ENCODE measurements at regions not wholly inside any gene's neighbourhood (a gene's known extent, or its start where the extent isn't known, plus 50 kb on each side); places are given as distances from the start of the nearest gene placed in this dataset.

DNA sequence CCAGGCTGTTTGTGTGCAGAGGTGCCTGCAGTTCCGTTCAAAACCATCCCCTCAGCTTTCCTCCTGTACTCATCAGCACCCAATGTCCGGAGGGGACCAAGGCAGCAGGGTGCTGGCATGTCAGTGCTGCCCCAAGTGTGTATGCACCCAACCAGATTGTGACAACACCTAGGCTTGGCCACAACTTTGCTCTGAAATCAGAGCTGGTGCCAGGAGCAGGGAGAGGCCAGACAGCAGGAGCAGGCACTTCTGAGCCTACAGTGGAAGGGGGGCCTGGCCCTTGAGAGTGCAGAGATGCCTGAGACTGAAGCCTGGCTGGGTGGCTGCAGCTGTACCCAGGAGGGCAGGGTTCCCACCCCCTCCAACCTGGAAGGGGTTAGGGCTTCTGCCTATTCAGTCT, 56.5 kb upstream of the RASGEF1B start:
- H3K4me1 Mint-ChIP-seq, result peaks cover 9% of the 10 kb centered on the region
- ATAC-seq (ENCODE audit: low read depth) (no peak), DNase-seq (no peak)
- intact Hi-C loops (cut with micrococcal nuclease), result no loop called here
- TF ChIP-seq, protein P1, sequence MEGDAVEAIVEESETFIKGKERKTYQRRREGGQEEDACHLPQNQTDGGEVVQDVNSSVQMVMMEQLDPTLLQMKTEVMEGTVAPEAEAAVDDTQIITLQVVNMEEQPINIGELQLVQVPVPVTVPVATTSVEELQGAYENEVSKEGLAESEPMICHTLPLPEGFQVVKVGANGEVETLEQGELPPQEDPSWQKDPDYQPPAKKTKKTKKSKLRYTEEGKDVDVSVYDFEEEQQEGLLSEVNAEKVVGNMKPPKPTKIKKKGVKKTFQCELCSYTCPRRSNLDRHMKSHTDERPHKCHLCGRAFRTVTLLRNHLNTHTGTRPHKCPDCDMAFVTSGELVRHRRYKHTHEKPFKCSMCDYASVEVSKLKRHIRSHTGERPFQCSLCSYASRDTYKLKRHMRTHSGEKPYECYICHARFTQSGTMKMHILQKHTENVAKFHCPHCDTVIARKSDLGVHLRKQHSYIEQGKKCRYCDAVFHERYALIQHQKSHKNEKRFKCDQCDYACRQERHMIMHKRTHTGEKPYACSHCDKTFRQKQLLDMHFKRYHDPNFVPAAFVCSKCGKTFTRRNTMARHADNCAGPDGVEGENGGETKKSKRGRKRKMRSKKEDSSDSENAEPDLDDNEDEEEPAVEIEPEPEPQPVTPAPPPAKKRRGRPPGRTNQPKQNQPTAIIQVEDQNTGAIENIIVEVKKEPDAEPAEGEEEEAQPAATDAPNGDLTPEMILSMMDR (IDR thresholded peaks at IDR 0.05), result no peak
- ChIA-PET CTCF (no interaction called here), POLR2A (no interaction called here)
- no peak overlapping the region for H3K27ac Mint-ChIP-seq
- no peaks in the 10 kb centered on the region for H3K27me3 Mint-ChIP-seq
- H3K36me3 Mint-ChIP-seq (ENCODE audit: low read depth), result peaks cover 4% of the 10 kb centered on the region
- no peak overlapping the region for H3K4me3 Mint-ChIP-seq
- H3K9me3 Mint-ChIP-seq, result peaks cover 14% of the 10 kb centered on the region

DNA sequence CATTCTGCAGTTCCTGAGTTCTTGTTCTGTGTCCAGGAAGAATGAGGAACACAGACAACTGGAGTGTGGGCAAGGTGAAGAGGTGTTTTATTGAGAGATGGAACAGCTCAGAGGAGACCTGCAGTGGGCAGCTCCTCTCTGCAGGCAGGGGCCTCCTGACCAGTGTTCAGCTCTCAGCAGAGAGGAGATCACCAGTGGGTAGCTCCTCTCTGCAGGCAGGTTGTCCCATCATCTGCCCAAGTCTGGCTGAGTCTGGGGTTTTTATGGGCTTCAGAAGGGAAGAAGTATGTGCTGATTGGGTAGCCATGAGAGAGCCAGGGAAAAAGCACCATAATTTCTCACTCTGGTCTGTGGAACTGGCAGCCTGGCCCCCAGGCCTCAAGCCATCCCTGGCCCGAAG, 56.0 kb upstream of the RASGEF1B start:
- POLR2A ChIA-PET, result interaction anchor here (1.4 kb wide), 1 partner anchor 17 kb away, joined by 4 read pairs; no protein-coding TSS in a partner anchor
- ATAC-seq (ENCODE audit: low read depth), result no peak
- CTCF ChIA-PET, result interaction anchor here (1.1 kb wide), 1 partner anchor 56 kb away, joined by 3 read pairs; the partner anchor contains the start of gene RASGEF1B

DNA sequence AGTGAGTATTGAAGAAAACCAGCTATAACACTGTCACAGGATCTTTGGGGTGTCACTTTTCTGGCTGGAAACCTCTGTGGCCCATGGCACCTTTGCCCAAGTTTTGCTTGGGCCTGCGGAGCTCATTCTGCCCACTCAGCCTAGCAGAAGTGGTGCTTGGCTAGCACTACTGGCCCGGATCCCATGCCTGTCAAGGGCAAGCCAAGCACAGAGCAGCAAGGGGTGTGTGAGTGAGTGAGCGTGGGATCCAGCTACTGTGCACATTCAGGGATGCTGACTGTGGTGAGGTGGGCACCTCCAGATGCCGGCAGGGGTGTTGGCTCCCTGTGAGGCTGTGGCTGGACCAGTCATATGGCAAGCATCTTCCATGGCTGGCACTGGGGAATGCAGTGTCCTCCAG, 55.4 kb upstream of the RASGEF1B start:
- DNase-seq (no peak), ATAC-seq (ENCODE audit: low read depth) (no peak)
- H3K4me1 Mint-ChIP-seq, result peaks cover 15% of the 10 kb centered on the region
- peaks cover 4% of the 10 kb centered on the region for H3K36me3 Mint-ChIP-seq (ENCODE audit: low read depth)
- peaks cover 14% of the 10 kb centered on the region for H3K9me3 Mint-ChIP-seq
- no peak overlapping the region for H3K27ac Mint-ChIP-seq
- intact Hi-C loops (cut with micrococcal nuclease), result no loop called here
- H3K4me3 Mint-ChIP-seq, result no peak overlapping the region
- ChIA-PET CTCF (interaction anchor here (1.1 kb wide), 1 partner anchor 55 kb away, joined by 3 read pairs; the partner anchor contains the start of gene RASGEF1B), POLR2A (interaction anchor here (1.4 kb wide), 1 partner anchor 18 kb away, joined by 4 read pairs; no protein-coding TSS in a partner anchor)
- no peaks in the 10 kb centered on the region for H3K27me3 Mint-ChIP-seq
- TF ChIP-seq, protein P1 (IDR thresholded peaks at IDR 0.05), result no peak

More for the DNA sequence above, 56.0 kb upstream of the RASGEF1B start:
- TF ChIP-seq, protein P1 (IDR thresholded peaks at IDR 0.05), result no peak
- no peak overlapping the region for H3K27ac Mint-ChIP-seq
- intact Hi-C loops (cut with micrococcal nuclease), result no loop called here
- H3K4me1 Mint-ChIP-seq, result peaks cover 12% of the 10 kb centered on the region
- H3K36me3 Mint-ChIP-seq (ENCODE audit: low read depth), result peaks cover 4% of the 10 kb centered on the region
- H3K27me3 Mint-ChIP-seq, result no peaks in the 10 kb centered on the region
- no peak overlapping the region for H3K4me3 Mint-ChIP-seq
- DNase-seq, result no peak
- H3K9me3 Mint-ChIP-seq, result peaks cover 14% of the 10 kb centered on the region

DNA sequence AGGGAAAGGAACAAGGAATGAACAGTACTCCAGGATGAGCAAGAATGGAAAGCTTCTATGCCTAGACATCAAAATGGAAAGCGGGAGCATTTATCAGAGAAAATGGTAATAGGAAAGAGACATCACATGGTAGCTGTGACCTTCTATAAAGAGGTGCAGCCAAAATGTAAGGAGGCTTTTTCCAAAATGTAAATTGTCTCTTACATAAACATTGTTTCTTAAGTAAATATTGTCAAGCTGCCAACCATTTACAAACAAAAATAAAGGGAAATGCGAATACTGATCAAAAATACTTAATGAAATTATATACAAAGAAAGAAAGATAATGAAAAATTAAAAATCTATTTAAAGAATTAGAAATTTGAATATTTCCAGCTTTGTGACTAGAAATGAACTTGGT, 55.0 kb upstream of the RASGEF1B start:
- Mint-ChIP-seq H3K27me3 (no peaks in the 10 kb centered on the region), H3K4me3 (no peak overlapping the region), H3K27ac (no peak overlapping the region), H3K4me1 (peaks cover 15% of the 10 kb centered on the region), H3K36me3 (ENCODE audit: low read depth) (peaks cover 4% of the 10 kb centered on the region), H3K9me3 (peaks cover 14% of the 10 kb centered on the region)
- CTCF ChIA-PET, result interaction anchor here (1.1 kb wide), 1 partner anchor 55 kb away, joined by 3 read pairs; the partner anchor contains the start of gene RASGEF1B
- intact Hi-C loops (cut with micrococcal nuclease), result no loop called here
- no peak for ATAC-seq (ENCODE audit: low read depth)
- POLR2A ChIA-PET, result interaction anchor here (1.4 kb wide), 1 partner anchor 18 kb away, joined by 4 read pairs; no protein-coding TSS in a partner anchor
- DNase-seq, result no peak
- TF ChIP-seq, protein P1 (IDR thresholded peaks at IDR 0.05), result no peak

DNA sequence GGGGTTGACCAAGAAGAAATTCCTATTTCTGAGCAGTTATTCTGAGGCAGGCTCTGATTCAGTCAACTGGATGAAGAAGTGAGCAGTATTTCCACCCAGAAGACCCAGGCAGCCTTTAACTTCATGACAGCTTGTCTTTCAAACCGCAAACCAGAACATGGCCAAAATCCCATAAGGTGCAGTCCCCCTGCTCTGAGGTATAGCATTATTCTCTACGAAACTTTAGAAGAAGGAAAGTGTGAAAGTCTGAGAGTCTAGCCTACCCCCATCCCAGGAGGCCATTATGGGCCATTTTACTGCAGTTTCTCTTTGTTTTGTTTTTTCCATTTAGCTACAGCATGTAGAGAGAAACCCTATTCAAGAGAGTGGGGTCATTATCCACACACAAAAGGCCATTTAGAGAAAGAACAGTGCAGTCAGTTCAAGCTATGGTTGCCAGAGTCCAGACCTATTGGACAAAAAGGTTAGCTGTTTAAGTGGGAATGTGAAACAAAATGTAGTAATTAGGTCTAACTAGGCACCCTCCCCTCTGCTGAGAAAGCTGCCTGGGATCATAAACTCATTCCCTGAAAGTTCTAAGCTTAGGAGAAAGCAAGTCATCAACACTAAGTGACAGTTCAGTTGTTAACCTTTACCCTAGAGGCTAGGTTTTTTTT, 52.1 kb upstream of the RASGEF1B start:
- no peaks in the 10 kb centered on the region for H3K27me3 Mint-ChIP-seq
- CTCF ChIA-PET, result interaction anchor here (1.2 kb wide), 1 partner anchor 56 kb away, joined by 6 read pairs; no protein-coding TSS in a partner anchor
- peaks cover 24% of the 10 kb centered on the region for H3K4me1 Mint-ChIP-seq
- ATAC-seq (ENCODE audit: low read depth), result peak; percentile 49
- H3K36me3 Mint-ChIP-seq (ENCODE audit: low read depth), result peaks cover 4% of the 10 kb centered on the region
- TF ChIP-seq, protein P1 (IDR thresholded peaks at IDR 0.05), result no peak
- intact Hi-C loops (cut with micrococcal nuclease), result no loop called here
- no peak overlapping the region for H3K4me3 Mint-ChIP-seq
- H3K27ac Mint-ChIP-seq, result no peak overlapping the region
- POLR2A ChIA-PET, result interaction anchor here (0.6 to 1.1 kb wide), 3 partner anchors 16 to 52 kb away, joined by 3 to 4 read pairs (median 4); partner anchors contain the start of gene RASGEF1B
- no peak for DNase-seq
- peaks cover 14% of the 10 kb centered on the region for H3K9me3 Mint-ChIP-seq
